H9 (cell line): ENCODE measurements at regions not wholly inside any gene's neighbourhood (a gene's known extent, or its start where the extent isn't known, plus 50 kb on each side); places are given as distances from the start of the nearest gene placed in this dataset.

Experiments
- DNase-seq: peaks from one replicate; pipeline ENCODE4 v3.0.0-alpha.2; 2017
- H2AFZ ChIP-seq: one replicate; pipeline ENCODE4 v1.6.1; 2013; ENCODE audit warnings: mild to moderate bottlenecking, low read length, control low read depth, moderate library complexity
- H2AK5ac ChIP-seq: 2 replicates; pipeline ENCODE4 v1.6.1; 2013; ENCODE audit warnings: low read length, control low read depth, mixed read lengths; ENCODE audit not compliant: insufficient read length
- H2BK120ac ChIP-seq: one replicate; pipeline ENCODE4 v1.6.1; 2013; ENCODE audit warnings: low read depth, mild to moderate bottlenecking, low read length, control low read depth, inconsistent platforms; ENCODE audit not compliant: poor library complexity, severe bottlenecking
- H2BK12ac ChIP-seq: 2 replicates; pipeline ENCODE4 v1.6.1; 2013; ENCODE audit warnings: low read length, control low read depth, mixed read lengths, low read depth; ENCODE audit not compliant: insufficient read length
- H2BK15ac ChIP-seq: 2 replicates; pipeline ENCODE4 v1.6.1; 2013; ENCODE audit warnings: low read depth, low read length, control low read depth
- H2BK20ac ChIP-seq: one replicate; pipeline ENCODE4 v1.6.1; 2013; ENCODE audit warnings: low read depth, mild to moderate bottlenecking, low read length, control low read depth, inconsistent platforms; ENCODE audit not compliant: poor library complexity, severe bottlenecking
- H2BK5ac ChIP-seq: 2 replicates; pipeline ENCODE4 v1.6.1; 2013; ENCODE audit warnings: low read length, control low read depth, mixed read lengths; ENCODE audit not compliant: insufficient read length
- H3K14ac ChIP-seq: 2 replicates; pipeline ENCODE4 v1.6.1; 2013; ENCODE audit warnings: low read length, control low read depth; ENCODE audit not compliant: insufficient read depth
- H3K18ac ChIP-seq: 2 replicates; pipeline ENCODE4 v1.6.1; 2013; ENCODE audit warnings: low read depth, mild to moderate bottlenecking, mixed read lengths, low read length, control low read depth; ENCODE audit not compliant: insufficient read length
- H3K23ac ChIP-seq: 2 replicates; pipeline ENCODE4 v1.6.1; 2013; ENCODE audit warnings: low read length, control low read depth, mixed read lengths, low read depth; ENCODE audit not compliant: insufficient read length
- H3K23me2 ChIP-seq: 2 replicates; pipeline ENCODE4 v1.6.1; 2013; ENCODE audit warnings: low read depth, mild to moderate bottlenecking, mixed read lengths, low read length, control low read depth; ENCODE audit not compliant: insufficient read length, poor library complexity, severe bottlenecking
- H3K27ac ChIP-seq: 2 replicates; pipeline ENCODE4 v1.5.1; 2013; ENCODE audit warnings: low read length, control low read depth, mixed read lengths, low read depth; ENCODE audit not compliant: insufficient read length
- H3K27me3 ChIP-seq: 2 replicates; pipeline ENCODE4 v1.6.1; 2013; ENCODE audit warnings: low read length, control low read depth, inconsistent platforms; ENCODE audit not compliant: insufficient read depth
- H3K4ac ChIP-seq: 2 replicates; pipeline ENCODE4 v1.6.1; 2013; ENCODE audit warnings: low read depth, mild to moderate bottlenecking, control low read depth, inconsistent platforms, low read length, moderate library complexity
- H3K4me1 ChIP-seq: 2 replicates; pipeline ENCODE4 v1.6.1; 2013; ENCODE audit warnings: low read length, control low read depth, inconsistent platforms; ENCODE audit not compliant: insufficient read depth
- H3K4me2 ChIP-seq: 2 replicates; pipeline ENCODE4 v1.6.1; 2013; ENCODE audit warnings: low read length, control low read depth, mixed read lengths; ENCODE audit not compliant: insufficient read length, insufficient read depth
- H3K56ac ChIP-seq: 2 replicates; pipeline ENCODE4 v1.6.1; 2013; ENCODE audit warnings: low read depth, mild to moderate bottlenecking, mixed read lengths, low read length, control low read depth; ENCODE audit not compliant: insufficient read length
- H3K79me1 ChIP-seq: 2 replicates; pipeline ENCODE4 v1.6.1; 2013; ENCODE audit warnings: low read depth, mild to moderate bottlenecking, moderate library complexity, low read length, control low read depth, inconsistent platforms; ENCODE audit not compliant: insufficient read depth, poor library complexity, severe bottlenecking
- H3K79me2 ChIP-seq: 2 replicates; pipeline ENCODE4 v1.6.1; 2013; ENCODE audit warnings: low read length, control low read depth, inconsistent platforms; ENCODE audit not compliant: insufficient read depth
- H3K9ac ChIP-seq: 2 replicates; pipeline ENCODE4 v1.6.1; 2013; ENCODE audit warnings: low read length, control low read depth, mixed read lengths; ENCODE audit not compliant: insufficient read length; ENCODE audit errors: extremely low read depth
- H3K9me3 ChIP-seq: one replicate; pipeline ENCODE4 v1.6.1; 2013; ENCODE audit warnings: low read depth, low read length, inconsistent platforms; ENCODE audit not compliant: control insufficient read depth
- H3T11ph ChIP-seq: one replicate; pipeline ENCODE4 v1.6.1; 2013; ENCODE audit warnings: mild to moderate bottlenecking, low read length, control low read depth, inconsistent platforms
- H4K20me1 ChIP-seq: one replicate; pipeline ENCODE4 v1.6.1; 2013; ENCODE audit not compliant: control insufficient read depth, insufficient read length, insufficient read depth
- H4K5ac ChIP-seq: 2 replicates; pipeline ENCODE4 v1.6.1; 2013; ENCODE audit warnings: low read depth, mild to moderate bottlenecking, mixed read lengths, low read length, control low read depth; ENCODE audit not compliant: insufficient read length
- H4K8ac ChIP-seq: replicated peaks from 2 replicates; pipeline ENCODE4 v1.6.1; 2013; ENCODE audit warnings: low read length, control low read depth, mixed read lengths, low read depth; ENCODE audit not compliant: insufficient read length
- H4K91ac ChIP-seq: 2 replicates; pipeline ENCODE4 v1.6.1; 2013; ENCODE audit warnings: low read depth, mild to moderate bottlenecking, moderate library complexity, mixed read lengths, low read length, control low read depth; ENCODE audit not compliant: insufficient read length
- H3K27ac Mint-ChIP-seq, 3 experiments: 2 replicates in 2 of 3; 3 replicates in 1 of 3; pipeline ENCODE4 v1.8.0; 2020 to 2021; ENCODE audit warnings: mixed read lengths in 3 of 3, mild to moderate bottlenecking in 1 of 3, moderate library complexity in 1 of 3
- H3K27me3 Mint-ChIP-seq: 2 replicates; pipeline ENCODE4 v1.8.0; 2021; ENCODE audit warnings: low read depth, mild to moderate bottlenecking, moderate library complexity, mixed read lengths
- H3K36me3 Mint-ChIP-seq, 3 experiments: 2 replicates in 2 of 3; 3 replicates in 1 of 3; pipeline ENCODE4 v1.8.0; 2020 to 2021; ENCODE audit warnings: low read depth in 3 of 3, mixed read lengths in 3 of 3; ENCODE audit not compliant: insufficient read depth in 1 of 3
- H3K4me1 Mint-ChIP-seq, 2 experiments: 2 replicates each; pipeline ENCODE4 v1.8.0; 2020; ENCODE audit warnings: mixed read lengths in 2 of 2
- H3K4me3 Mint-ChIP-seq, 2 experiments: 2 replicates in 1 of 2; 3 replicates in 1 of 2; pipeline ENCODE4 v1.8.0; 2020 to 2021; ENCODE audit warnings: mild to moderate bottlenecking in 2 of 2, mixed read lengths in 2 of 2, moderate library complexity in 1 of 2
- H3K9me3 Mint-ChIP-seq, 2 experiments: 2 replicates in 1 of 2; 3 replicates in 1 of 2; pipeline ENCODE4 v1.8.0; 2020; ENCODE audit warnings: mild to moderate bottlenecking in 2 of 2, mixed read lengths in 2 of 2, moderate library complexity in 1 of 2
- WGBS: extraction: QIAGEN DNeasy Blood & Tissue Kit; methylation state at CpG from one replicate; pipeline ENCODE4 v1.1.7; 2013; ENCODE audit warnings: missing lambda C conversion rate, low lambda C conversion rate, mixed read lengths; ENCODE audit not compliant: insufficient read length; ENCODE audit errors: extremely low coverage; 5-methylcytosine and 5-hydroxymethylcytosine counted together
- TF ChIP-seq, protein P1 (sequence below): fragments of 200-600 bp; sonication (generic); conservative IDR thresholded peaks from 3 replicates; pipeline ENCODE4 v1.8.0; 2021; ENCODE audit warnings: antibody characterized with exemption, mild to moderate bottlenecking

DNA sequence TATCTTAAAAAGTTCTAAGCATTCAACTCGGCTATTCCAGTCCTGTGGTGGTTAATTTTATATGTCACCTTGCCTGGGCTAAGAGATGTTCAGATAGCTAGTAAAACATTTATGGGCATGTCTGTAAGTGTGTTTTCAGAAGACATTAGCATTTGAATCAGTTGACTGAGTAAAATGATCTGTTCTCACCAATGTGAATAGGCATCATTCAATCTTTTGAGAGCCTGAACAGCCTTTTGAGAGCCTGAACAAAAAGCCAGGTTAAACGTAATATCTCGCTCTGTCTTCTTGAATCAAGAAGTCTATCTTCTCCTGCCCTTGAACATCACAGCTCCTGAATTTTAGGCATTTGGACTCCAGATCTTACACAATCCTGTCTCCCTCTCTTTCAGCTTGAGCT is 1266.1 kb downstream of the LRFN5 start:
- H2AK5ac ChIP-seq = no peak overlapping the region
- Mint-ChIP-seq H3K4me3 (no peak overlapping the region), H3K9me3 (no peaks in the 10 kb centered on the region), H3K27me3 (no peaks in the 10 kb centered on the region), H3K4me1 (peaks cover 5% of the 10 kb centered on the region in 2 experiments), H3K27ac (peak overlapping the region in 1 of 3 experiments; percentile 65; a peak in 2 of 7 replicates), H3K36me3 (no peaks in the 10 kb centered on the region)
- H3K79me1 ChIP-seq = no peaks in the 10 kb centered on the region
- H3K4me1 ChIP-seq = no peaks in the 10 kb centered on the region
- no peak overlapping the region; the same call in 1 of the 2 replicates for H3K14ac ChIP-seq
- no peak overlapping the region for H4K8ac ChIP-seq
- H3K27me3 ChIP-seq = no peaks in the 10 kb centered on the region
- H3K23ac ChIP-seq = no peak overlapping the region
- H3K9me3 ChIP-seq = no peaks in the 10 kb centered on the region
- no peak overlapping the region for H2BK120ac ChIP-seq
- H3K79me2 ChIP-seq = no peaks in the 10 kb centered on the region
- H3K4me2 ChIP-seq = no peak overlapping the region
- no peak overlapping the region for H3T11ph ChIP-seq
- no peak overlapping the region for H2BK5ac ChIP-seq
- no peak overlapping the region for H3K56ac ChIP-seq
- H3K23me2 ChIP-seq = no peaks in the 10 kb centered on the region
- DNase-seq = no peak
- no peak overlapping the region for H2BK12ac ChIP-seq
- H2AFZ ChIP-seq = no peak overlapping the region
- no peaks in the 10 kb centered on the region for H4K20me1 ChIP-seq
- no peak overlapping the region for H4K91ac ChIP-seq
- H2BK20ac ChIP-seq = no peak overlapping the region
- no peak overlapping the region for H3K18ac ChIP-seq
- H3K9ac ChIP-seq = no peak overlapping the region
- H3K27ac ChIP-seq = no peak overlapping the region
- no peak overlapping the region for H3K4ac ChIP-seq
- no peak overlapping the region for H2BK15ac ChIP-seq
- TF ChIP-seq, protein P1, sequence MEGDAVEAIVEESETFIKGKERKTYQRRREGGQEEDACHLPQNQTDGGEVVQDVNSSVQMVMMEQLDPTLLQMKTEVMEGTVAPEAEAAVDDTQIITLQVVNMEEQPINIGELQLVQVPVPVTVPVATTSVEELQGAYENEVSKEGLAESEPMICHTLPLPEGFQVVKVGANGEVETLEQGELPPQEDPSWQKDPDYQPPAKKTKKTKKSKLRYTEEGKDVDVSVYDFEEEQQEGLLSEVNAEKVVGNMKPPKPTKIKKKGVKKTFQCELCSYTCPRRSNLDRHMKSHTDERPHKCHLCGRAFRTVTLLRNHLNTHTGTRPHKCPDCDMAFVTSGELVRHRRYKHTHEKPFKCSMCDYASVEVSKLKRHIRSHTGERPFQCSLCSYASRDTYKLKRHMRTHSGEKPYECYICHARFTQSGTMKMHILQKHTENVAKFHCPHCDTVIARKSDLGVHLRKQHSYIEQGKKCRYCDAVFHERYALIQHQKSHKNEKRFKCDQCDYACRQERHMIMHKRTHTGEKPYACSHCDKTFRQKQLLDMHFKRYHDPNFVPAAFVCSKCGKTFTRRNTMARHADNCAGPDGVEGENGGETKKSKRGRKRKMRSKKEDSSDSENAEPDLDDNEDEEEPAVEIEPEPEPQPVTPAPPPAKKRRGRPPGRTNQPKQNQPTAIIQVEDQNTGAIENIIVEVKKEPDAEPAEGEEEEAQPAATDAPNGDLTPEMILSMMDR = no peak
- no peak overlapping the region for H4K5ac ChIP-seq
- WGBS = no CpG with 5 or more reads among the region's 3 CpGs
